ENCODE measurements at regions not wholly inside any gene's neighbourhood (a gene's known extent, or its start where the extent isn't known, plus 50 kb on each side); places are given as distances from the start of the nearest gene placed in this dataset.

DNA sequence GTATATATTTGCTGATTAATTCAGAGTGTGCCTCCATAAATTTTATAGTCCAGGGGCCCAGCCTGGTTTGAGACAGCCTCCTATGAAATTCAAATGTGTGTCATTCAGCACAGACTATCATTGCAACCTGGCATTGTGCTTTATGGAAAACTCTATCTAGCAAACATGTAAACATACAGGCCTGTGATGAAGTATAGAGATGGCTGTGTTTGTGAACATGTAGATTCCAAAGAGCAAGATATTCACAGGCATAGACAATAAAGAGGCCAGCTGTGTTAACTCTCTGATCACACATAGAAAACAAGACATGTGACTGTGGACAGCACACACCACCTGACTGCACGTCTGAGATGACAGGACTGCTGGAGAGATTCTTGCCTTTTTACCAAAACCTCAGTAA, 297.9 kb downstream of the EN1 start (continued):
- TF ChIP-seq USF2 (IDR thresholded peaks at IDR 0.05; ENCODE audit: borderline replicate concordance, low read depth, low read length), result no peak

- 45% methylated on average over 8 of the region's 8 CpGs for WGBS (ENCODE audit: low lambda C conversion rate)
- Histone ChIP-seq H3K4me1 (ENCODE audit: control insufficient read depth in 1 of 2, insufficient read depth in 2 of 2, low read depth in 1 of 2, low read length in 1 of 2) (no peaks in the 10 kb centered on the region), H3F3A (replicated peaks; ENCODE audit: insufficient read depth) (no peaks in the 10 kb centered on the region), H3K79me2 (ENCODE audit: insufficient read depth) (no peaks in the 10 kb centered on the region), H3K36me3 (replicated peaks in 1 of 2; ENCODE audit: control insufficient read depth in 1 of 2, insufficient read depth in 2 of 2, low read length in 1 of 2) (no peaks in the 10 kb centered on the region), H3K27me3 (ENCODE audit: insufficient read depth) (no peaks in the 10 kb centered on the region), H3K4me3 (ENCODE audit: low read depth in 2 of 2, low read length in 1 of 2) (no peak overlapping the region), H2AFZ (ENCODE audit: low read depth) (no peak overlapping the region), H3K4me2 (no peak overlapping the region), H3K27ac (ENCODE audit: low read depth in 2 of 2, low read length in 1 of 2) (no peak overlapping the region), H3K9ac (no peak overlapping the region), H3K9me2 (no peaks in the 10 kb centered on the region), H3K9me3 (no peaks in the 10 kb centered on the region), H4K20me1 (ENCODE audit: insufficient read depth) (no peaks in the 10 kb centered on the region)
- POLR2A ChIA-PET, result no interaction called here
- CTCF ChIA-PET, result interaction anchor here (1.1 kb wide), 1 partner anchor 10 kb away, joined by 3 read pairs; no protein-coding TSS in a partner anchor
- TF ChIP-seq RAD21 (IDR thresholded peaks at IDR 0.05; ENCODE audit: low read length) (no peak), CTCF (IDR thresholded peaks at IDR 0.05) (no peak), SIN3A (IDR thresholded peaks at IDR 0.05; ENCODE audit: borderline replicate concordance, low read depth, low read length) (no peak), FOXJ3 (CRISPR knock-in tag; IDR thresholded peaks at IDR 0.05) (no peak), NRF1 (IDR thresholded peaks at IDR 0.05; ENCODE audit: low read depth, low read length) (no peak), RXRA (IDR thresholded peaks at IDR 0.05; ENCODE audit: borderline replicate concordance, low read depth) (no peak), TCF12 (IDR thresholded peaks at IDR 0.05) (no peak), MEF2A (IDR thresholded peaks at IDR 0.05; ENCODE audit: borderline replicate concordance, low read depth) (no peak)
- no peak for DNase-seq
These were observed 298.5 kb downstream of the EN1 start for GRCh38 chr2:118548880-118549488.

- Histone ChIP-seq H3K4me3 (ENCODE audit: low read depth in 2 of 2, low read length in 1 of 2) (no peak overlapping the region), H3F3A (replicated peaks; ENCODE audit: insufficient read depth) (no peaks in the 10 kb centered on the region), H3K27me3 (ENCODE audit: insufficient read depth) (no peaks in the 10 kb centered on the region; the same call in 1 of the 2 replicates), H3K9me2 (no peaks in the 10 kb centered on the region), H3K27ac (ENCODE audit: low read depth in 2 of 2, low read length in 1 of 2) (no peak overlapping the region), H3K9ac (no peak overlapping the region), H3K36me3 (replicated peaks in 1 of 2; ENCODE audit: control insufficient read depth in 1 of 2, insufficient read depth in 2 of 2, low read length in 1 of 2) (no peaks in the 10 kb centered on the region), H3K4me2 (no peak overlapping the region), H3K9me3 (no peaks in the 10 kb centered on the region), H3K79me2 (ENCODE audit: insufficient read depth) (no peaks in the 10 kb centered on the region), H2AFZ (ENCODE audit: low read depth) (no peak overlapping the region), H3K4me1 (ENCODE audit: control insufficient read depth in 1 of 2, insufficient read depth in 2 of 2, low read depth in 1 of 2, low read length in 1 of 2) (no peaks in the 10 kb centered on the region), H4K20me1 (ENCODE audit: insufficient read depth) (no peaks in the 10 kb centered on the region)
- no peak for DNase-seq
- 50% methylated on average over 7 of the region's 7 CpGs for WGBS (ENCODE audit: low lambda C conversion rate)
- TF ChIP-seq CTCF (IDR thresholded peaks at IDR 0.05) (peak; percentile 62), SMC3 (IDR thresholded peaks at IDR 0.05; ENCODE audit: low read depth, low read length) (peak; percentile 44), RAD21 (IDR thresholded peaks at IDR 0.05; ENCODE audit: low read length) (peak; percentile 46), NRF1 (IDR thresholded peaks at IDR 0.05; ENCODE audit: low read depth, low read length) (no peak)
- POLR2A ChIA-PET, result no interaction called here
- CTCF ChIA-PET, result interaction anchor here (1.0 to 3.1 kb wide), 3 partner anchors 10 to 316 kb away, joined by 3 to 15 read pairs (median 3); no protein-coding TSS in a partner anchor
These were observed 308.2 kb downstream of the EN1 start for GRCh38 chr2:118539290-118539689.
